ENCODE measurements at regions not wholly inside any gene's neighbourhood (a gene's known extent, or its start where the extent isn't known, plus 50 kb on each side); places are given as distances from the start of the nearest gene placed in this dataset.

DNA sequence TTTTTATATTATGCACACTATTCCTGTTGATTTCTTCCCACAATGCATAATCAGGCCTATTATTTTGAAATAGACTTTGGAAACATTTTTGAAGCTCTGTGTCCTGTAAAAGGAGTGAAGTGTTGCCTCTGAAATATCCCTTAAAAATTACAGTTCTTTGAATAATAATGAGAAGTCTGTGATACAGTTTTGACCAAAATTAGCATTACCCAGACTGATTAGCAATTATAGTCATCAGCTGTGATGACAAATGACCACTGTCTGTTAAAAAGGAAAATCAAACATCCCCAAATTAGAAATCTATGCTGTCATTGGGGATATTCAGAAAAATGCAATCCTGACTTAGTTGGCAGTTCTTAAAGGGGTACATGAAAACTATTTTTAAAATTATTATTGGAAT lies 63.7 kb downstream of the PTGS2 start:
- in situ Hi-C loops (cut with MboI) (loop anchor here (10.0 kb wide), 1 partner anchor 188 kb away; no protein-coding TSS in a partner anchor), intact Hi-C loops (cut with micrococcal nuclease; ENCODE audit: unreplicated experiment) (no loop called here)
- no peak overlapping the region for H3K27ac ChIP-seq (ENCODE audit: control insufficient read depth, insufficient read depth)
- no TSS peak for BruUV-seq (replicated peaks)
- no peak overlapping the region for H3K4me2 ChIP-seq (ENCODE audit: control insufficient read depth, insufficient read depth)
- FAIRE-seq (no peak), ATAC-seq (no peak), DNase-seq (ENCODE audit: low read depth, low spot score) (no peak)
- TF ChIP-seq CHD2 (IDR thresholded peaks at IDR 0.05; ENCODE audit: borderline replicate concordance, low read depth, low read length) (no peak), NR2F1 (conservative IDR thresholded peaks at IDR 0.05) (no peak), IKZF2 (IDR thresholded peaks at IDR 0.05) (no peak), HCFC1 (IDR thresholded peaks at IDR 0.05; ENCODE audit: low read length) (no peak), TCF3 (IDR thresholded peaks at IDR 0.05; ENCODE audit: borderline replicate concordance, insufficient read depth, low read depth, low read length) (no peak), YY1 (IDR thresholded peaks at IDR 0.05; ENCODE audit: low read depth, low read length) (no peak)
- TF ChIP-seq, protein P1, sequence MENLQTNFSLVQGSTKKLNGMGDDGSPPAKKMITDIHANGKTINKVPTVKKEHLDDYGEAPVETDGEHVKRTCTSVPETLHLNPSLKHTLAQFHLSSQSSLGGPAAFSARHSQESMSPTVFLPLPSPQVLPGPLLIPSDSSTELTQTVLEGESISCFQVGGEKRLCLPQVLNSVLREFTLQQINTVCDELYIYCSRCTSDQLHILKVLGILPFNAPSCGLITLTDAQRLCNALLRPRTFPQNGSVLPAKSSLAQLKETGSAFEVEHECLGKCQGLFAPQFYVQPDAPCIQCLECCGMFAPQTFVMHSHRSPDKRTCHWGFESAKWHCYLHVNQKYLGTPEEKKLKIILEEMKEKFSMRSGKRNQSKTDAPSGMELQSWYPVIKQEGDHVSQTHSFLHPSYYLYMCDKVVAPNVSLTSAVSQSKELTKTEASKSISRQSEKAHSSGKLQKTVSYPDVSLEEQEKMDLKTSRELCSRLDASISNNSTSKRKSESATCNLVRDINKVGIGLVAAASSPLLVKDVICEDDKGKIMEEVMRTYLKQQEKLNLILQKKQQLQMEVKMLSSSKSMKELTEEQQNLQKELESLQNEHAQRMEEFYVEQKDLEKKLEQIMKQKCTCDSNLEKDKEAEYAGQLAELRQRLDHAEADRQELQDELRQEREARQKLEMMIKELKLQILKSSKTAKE (IDR thresholded peaks at IDR 0.05; ENCODE audit: low read depth, poor library complexity, severe bottlenecking) = no peak
- TF ChIP-seq, protein P2, sequence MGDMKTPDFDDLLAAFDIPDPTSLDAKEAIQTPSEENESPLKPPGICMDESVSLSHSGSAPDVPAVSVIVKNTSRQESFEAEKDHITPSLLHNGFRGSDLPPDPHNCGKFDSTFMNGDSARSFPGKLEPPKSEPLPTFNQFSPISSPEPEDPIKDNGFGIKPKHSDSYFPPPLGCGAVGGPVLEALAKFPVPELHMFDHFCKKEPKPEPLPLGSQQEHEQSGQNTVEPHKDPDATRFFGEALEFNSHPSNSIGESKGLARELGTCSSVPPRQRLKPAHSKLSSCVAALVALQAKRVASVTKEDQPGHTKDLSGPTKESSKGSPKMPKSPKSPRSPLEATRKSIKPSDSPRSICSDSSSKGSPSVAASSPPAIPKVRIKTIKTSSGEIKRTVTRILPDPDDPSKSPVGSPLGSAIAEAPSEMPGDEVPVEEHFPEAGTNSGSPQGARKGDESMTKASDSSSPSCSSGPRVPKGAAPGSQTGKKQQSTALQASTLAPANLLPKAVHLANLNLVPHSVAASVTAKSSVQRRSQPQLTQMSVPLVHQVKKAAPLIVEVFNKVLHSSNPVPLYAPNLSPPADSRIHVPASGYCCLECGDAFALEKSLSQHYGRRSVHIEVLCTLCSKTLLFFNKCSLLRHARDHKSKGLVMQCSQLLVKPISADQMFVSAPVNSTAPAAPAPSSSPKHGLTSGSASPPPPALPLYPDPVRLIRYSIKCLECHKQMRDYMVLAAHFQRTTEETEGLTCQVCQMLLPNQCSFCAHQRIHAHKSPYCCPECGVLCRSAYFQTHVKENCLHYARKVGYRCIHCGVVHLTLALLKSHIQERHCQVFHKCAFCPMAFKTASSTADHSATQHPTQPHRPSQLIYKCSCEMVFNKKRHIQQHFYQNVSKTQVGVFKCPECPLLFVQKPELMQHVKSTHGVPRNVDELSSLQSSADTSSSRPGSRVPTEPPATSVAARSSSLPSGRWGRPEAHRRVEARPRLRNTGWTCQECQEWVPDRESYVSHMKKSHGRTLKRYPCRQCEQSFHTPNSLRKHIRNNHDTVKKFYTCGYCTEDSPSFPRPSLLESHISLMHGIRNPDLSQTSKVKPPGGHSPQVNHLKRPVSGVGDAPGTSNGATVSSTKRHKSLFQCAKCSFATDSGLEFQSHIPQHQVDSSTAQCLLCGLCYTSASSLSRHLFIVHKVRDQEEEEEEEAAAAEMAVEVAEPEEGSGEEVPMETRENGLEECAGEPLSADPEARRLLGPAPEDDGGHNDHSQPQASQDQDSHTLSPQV (IDR thresholded peaks at IDR 0.05) = no peak
- TF ChIP-seq, protein P3, sequence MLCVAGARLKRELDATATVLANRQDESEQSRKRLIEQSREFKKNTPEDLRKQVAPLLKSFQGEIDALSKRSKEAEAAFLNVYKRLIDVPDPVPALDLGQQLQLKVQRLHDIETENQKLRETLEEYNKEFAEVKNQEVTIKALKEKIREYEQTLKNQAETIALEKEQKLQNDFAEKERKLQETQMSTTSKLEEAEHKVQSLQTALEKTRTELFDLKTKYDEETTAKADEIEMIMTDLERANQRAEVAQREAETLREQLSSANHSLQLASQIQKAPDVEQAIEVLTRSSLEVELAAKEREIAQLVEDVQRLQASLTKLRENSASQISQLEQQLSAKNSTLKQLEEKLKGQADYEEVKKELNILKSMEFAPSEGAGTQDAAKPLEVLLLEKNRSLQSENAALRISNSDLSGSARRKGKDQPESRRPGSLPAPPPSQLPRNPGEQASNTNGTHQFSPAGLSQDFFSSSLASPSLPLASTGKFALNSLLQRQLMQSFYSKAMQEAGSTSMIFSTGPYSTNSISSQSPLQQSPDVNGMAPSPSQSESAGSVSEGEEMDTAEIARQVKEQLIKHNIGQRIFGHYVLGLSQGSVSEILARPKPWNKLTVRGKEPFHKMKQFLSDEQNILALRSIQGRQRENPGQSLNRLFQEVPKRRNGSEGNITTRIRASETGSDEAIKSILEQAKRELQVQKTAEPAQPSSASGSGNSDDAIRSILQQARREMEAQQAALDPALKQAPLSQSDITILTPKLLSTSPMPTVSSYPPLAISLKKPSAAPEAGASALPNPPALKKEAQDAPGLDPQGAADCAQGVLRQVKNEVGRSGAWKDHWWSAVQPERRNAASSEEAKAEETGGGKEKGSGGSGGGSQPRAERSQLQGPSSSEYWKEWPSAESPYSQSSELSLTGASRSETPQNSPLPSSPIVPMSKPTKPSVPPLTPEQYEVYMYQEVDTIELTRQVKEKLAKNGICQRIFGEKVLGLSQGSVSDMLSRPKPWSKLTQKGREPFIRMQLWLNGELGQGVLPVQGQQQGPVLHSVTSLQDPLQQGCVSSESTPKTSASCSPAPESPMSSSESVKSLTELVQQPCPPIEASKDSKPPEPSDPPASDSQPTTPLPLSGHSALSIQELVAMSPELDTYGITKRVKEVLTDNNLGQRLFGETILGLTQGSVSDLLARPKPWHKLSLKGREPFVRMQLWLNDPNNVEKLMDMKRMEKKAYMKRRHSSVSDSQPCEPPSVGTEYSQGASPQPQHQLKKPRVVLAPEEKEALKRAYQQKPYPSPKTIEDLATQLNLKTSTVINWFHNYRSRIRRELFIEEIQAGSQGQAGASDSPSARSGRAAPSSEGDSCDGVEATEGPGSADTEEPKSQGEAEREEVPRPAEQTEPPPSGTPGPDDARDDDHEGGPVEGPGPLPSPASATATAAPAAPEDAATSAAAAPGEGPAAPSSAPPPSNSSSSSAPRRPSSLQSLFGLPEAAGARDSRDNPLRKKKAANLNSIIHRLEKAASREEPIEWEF (IDR thresholded peaks at IDR 0.05; ENCODE audit: insufficient replicate concordance, low read depth, low read length) = no peak
- no peak overlapping the region for H3K4me3 ChIP-seq
- H3K9ac ChIP-seq (ENCODE audit: control insufficient read depth, insufficient read depth, low read length) = no peak overlapping the region
- H3K4me1 ChIP-seq (ENCODE audit: control insufficient read depth, insufficient read depth, low read length) = peaks cover 18% of the 10 kb centered on the region
- no peaks in the 10 kb centered on the region for H3K27me3 ChIP-seq (replicated peaks in 1 of 2; ENCODE audit: control insufficient read depth in 2 of 2, insufficient read depth in 2 of 2, low read length in 1 of 2)
- no peaks in the 10 kb centered on the region for H3K9me3 ChIP-seq (replicated peaks; ENCODE audit: control insufficient read depth, insufficient read depth, low read length)
- RAD21 ChIA-PET (ENCODE audit: unreplicated experiment) = no interaction called here
- H4K20me1 ChIP-seq (ENCODE audit: control insufficient read depth, insufficient read depth) = no peaks in the 10 kb centered on the region
- no peaks in the 10 kb centered on the region for H3K79me2 ChIP-seq (ENCODE audit: control insufficient read depth, insufficient read depth, low read length)
- SMC1A ChIA-PET (ENCODE audit: uncharacterized antibody, unreplicated experiment) = no interaction called here
- no peaks in the 10 kb centered on the region for H3K36me3 ChIP-seq (ENCODE audit: control insufficient read depth in 2 of 2, insufficient read depth in 2 of 2, low read length in 1 of 2)
- no peak overlapping the region for H2AFZ ChIP-seq (ENCODE audit: control insufficient read depth, low read depth, low read length)
- POLR2A ChIA-PET = no interaction called here
- CTCF ChIA-PET = interaction anchor here (0.7 kb wide), 1 partner anchor 1752 kb away, joined by 3 read pairs; no protein-coding TSS in a partner anchor
